ENCODE measurements at regions not wholly inside any gene's neighbourhood (a gene's known extent, or its start where the extent isn't known, plus 50 kb on each side); places are given as distances from the start of the nearest gene placed in this dataset.

DNA sequence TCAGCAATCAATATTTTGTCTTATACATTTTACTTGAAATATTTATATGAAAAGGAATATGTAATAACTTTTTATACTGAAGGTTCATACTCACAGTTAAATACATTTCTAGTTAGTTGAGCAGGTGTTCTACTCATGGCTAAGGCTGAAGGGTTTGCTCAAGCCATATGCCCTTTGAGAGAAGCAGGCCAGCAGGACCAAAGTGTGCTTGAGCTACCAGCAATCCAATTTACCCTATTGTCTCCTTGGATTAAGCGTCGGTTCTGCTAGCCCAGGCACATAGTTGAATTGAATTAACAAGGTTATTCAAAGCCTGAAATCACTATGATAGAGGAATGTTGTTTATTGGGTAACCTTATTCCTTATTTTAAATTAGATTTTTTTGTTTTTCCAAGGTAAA is 151.5 kb upstream of the BACE2 start:
- H3K4me2 ChIP-seq (ENCODE audit: low read length): no peak overlapping the region
- no peaks in the 10 kb centered on the region for H3K4me1 ChIP-seq (ENCODE audit: control insufficient read depth, insufficient read depth, low read length)
- H3K4me3 ChIP-seq (ENCODE audit: low read length): no peak overlapping the region
- H3K27me3 ChIP-seq (ENCODE audit: control insufficient read depth, insufficient read depth, low read length): no peaks in the 10 kb centered on the region
- no peak overlapping the region for H3K9ac ChIP-seq (ENCODE audit: low read depth, low read length)
- no peaks in the 10 kb centered on the region for H3K36me3 ChIP-seq (ENCODE audit: insufficient read depth, low read length)
- no peaks in the 10 kb centered on the region for H3K9me3 ChIP-seq (replicated peaks; ENCODE audit: low read length)

DNA sequence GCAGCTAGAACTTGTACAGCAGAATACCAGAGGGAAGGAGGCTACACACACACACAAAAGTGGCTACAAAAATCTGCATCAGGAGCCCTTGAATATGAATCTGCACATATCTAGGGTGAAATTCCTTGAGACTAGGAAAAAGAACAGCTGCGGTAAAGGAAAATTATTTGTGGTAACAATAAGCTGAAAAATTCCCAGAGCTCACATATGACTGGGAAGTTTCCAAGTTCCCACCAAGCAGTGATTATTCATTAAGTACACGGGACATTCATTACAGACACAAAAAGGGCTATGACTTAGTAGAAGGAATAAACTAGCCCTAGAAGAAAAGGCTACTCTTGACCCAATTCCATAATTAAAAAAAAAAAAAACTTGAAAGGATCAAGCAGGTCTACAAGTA is 149.5 kb upstream of the BACE2 start:
- Histone ChIP-seq H3K9me3 (replicated peaks; ENCODE audit: low read length) (peaks cover 5% of the 10 kb centered on the region), H3K9ac (ENCODE audit: low read depth, low read length) (no peak overlapping the region), H3K4me3 (ENCODE audit: low read length) (no peak overlapping the region), H3K4me2 (ENCODE audit: low read length) (no peak overlapping the region), H3K4me1 (ENCODE audit: control insufficient read depth, insufficient read depth, low read length) (no peaks in the 10 kb centered on the region), H3K27me3 (ENCODE audit: control insufficient read depth, insufficient read depth, low read length) (no peaks in the 10 kb centered on the region), H3K36me3 (ENCODE audit: insufficient read depth, low read length) (no peaks in the 10 kb centered on the region)

DNA sequence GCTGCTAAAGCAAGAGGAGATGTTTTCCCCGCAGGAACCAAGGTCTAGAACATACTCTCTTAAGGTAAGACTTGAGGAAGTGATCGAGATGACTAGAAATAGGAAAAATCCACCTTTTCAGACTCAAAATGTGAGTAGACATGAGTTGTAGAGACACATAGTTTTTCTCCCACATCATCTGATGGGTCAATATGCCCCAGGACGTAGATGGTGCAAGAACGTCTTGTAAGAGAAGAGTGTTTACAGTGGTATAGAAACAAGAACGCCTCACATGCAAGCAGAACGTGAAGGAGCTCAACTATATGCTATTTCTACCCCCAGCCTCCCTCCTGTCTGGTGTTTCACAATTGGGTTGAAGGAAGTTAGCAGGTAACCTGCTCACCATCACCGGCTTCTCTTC is 144.0 kb upstream of the BACE2 start:
- Histone ChIP-seq H3K36me3 (ENCODE audit: insufficient read depth, low read length) (no peaks in the 10 kb centered on the region), H3K9me3 (replicated peaks; ENCODE audit: low read length) (peaks cover 5% of the 10 kb centered on the region), H3K4me3 (ENCODE audit: low read length) (no peak overlapping the region), H3K9ac (ENCODE audit: low read depth, low read length) (no peak overlapping the region), H3K4me2 (ENCODE audit: low read length) (no peak overlapping the region), H3K4me1 (ENCODE audit: control insufficient read depth, insufficient read depth, low read length) (no peaks in the 10 kb centered on the region), H3K27me3 (ENCODE audit: control insufficient read depth, insufficient read depth, low read length) (no peaks in the 10 kb centered on the region)

DNA sequence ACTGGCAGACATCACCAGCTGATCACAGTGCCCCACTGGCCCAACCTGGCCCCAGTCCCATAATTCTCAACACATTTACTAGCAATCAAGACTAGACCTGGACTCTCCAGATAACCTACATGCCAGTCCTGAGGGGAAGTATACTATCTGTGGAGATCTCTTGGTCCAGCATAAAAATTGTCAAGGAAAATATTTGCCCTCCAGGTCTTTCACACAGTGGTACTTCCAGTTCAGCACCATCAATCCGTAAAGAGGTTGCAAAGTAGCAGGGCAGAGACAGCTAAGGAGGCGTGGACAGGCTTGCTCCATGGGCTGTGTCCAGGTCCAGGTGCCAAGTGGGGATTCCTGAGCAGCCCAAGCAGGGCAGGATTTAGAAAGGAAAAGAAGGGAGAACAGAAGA is 143.6 kb upstream of the BACE2 start:
- no peaks in the 10 kb centered on the region for H3K4me1 ChIP-seq (ENCODE audit: control insufficient read depth, insufficient read depth, low read length)
- peaks cover 5% of the 10 kb centered on the region for H3K9me3 ChIP-seq (replicated peaks; ENCODE audit: low read length)
- no peak overlapping the region for H3K4me3 ChIP-seq (ENCODE audit: low read length)
- no peak overlapping the region for H3K9ac ChIP-seq (ENCODE audit: low read depth, low read length)
- no peaks in the 10 kb centered on the region for H3K27me3 ChIP-seq (ENCODE audit: control insufficient read depth, insufficient read depth, low read length)
- no peak overlapping the region for H3K4me2 ChIP-seq (ENCODE audit: low read length)
- H3K36me3 ChIP-seq (ENCODE audit: insufficient read depth, low read length): no peaks in the 10 kb centered on the region

DNA sequence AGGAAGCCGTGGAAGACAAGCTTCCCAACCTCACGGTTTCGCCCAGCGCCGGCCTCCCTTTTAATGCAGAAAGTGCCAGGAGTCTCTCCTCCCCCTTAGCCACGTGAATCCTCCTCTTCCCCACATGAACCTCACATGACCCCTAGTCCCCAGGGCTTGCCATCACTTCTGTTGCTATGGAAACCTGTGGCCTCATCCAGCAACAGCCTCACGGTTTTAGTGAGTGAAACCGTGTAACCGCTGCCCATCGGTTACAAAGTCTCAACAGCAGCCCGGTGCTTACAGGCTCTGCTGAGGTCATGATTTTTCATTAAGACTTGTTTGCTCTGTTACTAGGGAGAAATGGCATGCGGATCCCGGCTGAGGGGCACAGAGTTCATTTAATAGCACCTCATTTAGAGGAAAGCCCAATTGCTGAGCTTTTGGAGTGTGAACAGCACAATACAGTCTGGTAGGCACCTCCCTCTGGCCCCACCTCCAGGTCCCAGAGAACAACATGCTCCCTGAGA is 143.2 kb upstream of the BACE2 start:
- no peak overlapping the region for H3K4me2 ChIP-seq (ENCODE audit: low read length)
- H3K36me3 ChIP-seq (ENCODE audit: insufficient read depth, low read length): no peaks in the 10 kb centered on the region
- no peaks in the 10 kb centered on the region for H3K4me1 ChIP-seq (ENCODE audit: control insufficient read depth, insufficient read depth, low read length)
- no peaks in the 10 kb centered on the region for H3K27me3 ChIP-seq (ENCODE audit: control insufficient read depth, insufficient read depth, low read length)
- H3K4me3 ChIP-seq (ENCODE audit: low read length): no peak overlapping the region
- no peak overlapping the region for H3K9ac ChIP-seq (ENCODE audit: low read depth, low read length)
- H3K9me3 ChIP-seq (replicated peaks; ENCODE audit: low read length): peaks cover 5% of the 10 kb centered on the region

DNA sequence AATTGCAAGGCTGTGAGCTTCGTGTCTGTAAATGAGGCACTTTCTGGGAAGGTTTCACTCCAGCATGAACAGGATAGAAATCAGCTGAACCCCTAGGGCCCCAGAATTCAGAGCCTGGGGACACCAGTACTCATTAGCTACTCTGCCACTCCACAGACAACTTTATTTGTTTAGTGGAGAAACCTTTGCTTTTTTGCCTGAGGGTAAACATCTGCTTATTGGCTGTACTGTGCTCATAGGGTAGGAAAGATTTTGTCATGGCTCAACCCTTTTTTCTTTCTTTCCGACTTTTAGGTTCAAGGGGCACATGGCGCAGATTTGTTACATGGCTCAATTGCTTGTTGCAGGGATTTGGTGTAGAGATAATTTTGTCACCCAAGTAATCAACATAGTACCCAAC is 138.4 kb upstream of the BACE2 start:
- H3K4me3 ChIP-seq (ENCODE audit: low read length): no peak overlapping the region
- no peaks in the 10 kb centered on the region for H3K4me1 ChIP-seq (ENCODE audit: control insufficient read depth, insufficient read depth, low read length)
- H3K4me2 ChIP-seq (ENCODE audit: low read length): no peak overlapping the region
- no peaks in the 10 kb centered on the region for H3K9me3 ChIP-seq (replicated peaks; ENCODE audit: low read length)
- no peak overlapping the region for H3K9ac ChIP-seq (ENCODE audit: low read depth, low read length)
- no peaks in the 10 kb centered on the region for H3K36me3 ChIP-seq (ENCODE audit: insufficient read depth, low read length)
- H3K27me3 ChIP-seq (ENCODE audit: control insufficient read depth, insufficient read depth, low read length): no peaks in the 10 kb centered on the region

DNA sequence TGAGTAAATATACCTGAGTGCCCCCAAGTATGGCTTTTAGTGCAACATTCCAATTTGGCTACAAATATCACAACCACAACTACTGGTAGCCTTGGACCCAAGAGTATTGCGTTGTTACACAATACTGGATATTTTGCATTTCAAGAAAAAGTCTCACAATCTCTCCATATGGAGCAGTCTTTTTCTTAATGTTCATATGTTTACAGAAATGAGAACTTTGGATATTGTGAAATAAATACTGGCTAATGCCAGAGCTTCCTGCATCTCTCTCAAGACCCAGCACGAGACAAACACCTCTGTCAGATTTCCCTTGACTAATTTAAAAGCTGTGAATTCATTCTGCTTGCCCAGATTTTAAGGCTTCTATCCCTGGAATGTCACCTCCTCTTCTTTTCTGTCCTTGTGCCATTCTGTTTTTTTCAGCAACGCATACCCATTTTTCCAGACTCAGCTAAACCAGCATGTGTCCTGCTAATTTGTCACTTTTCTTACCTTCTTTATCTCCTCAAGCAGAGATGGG is 136.2 kb upstream of the BACE2 start:
- Histone ChIP-seq H3K4me3 (ENCODE audit: low read length) (no peak overlapping the region), H3K4me2 (ENCODE audit: low read length) (no peak overlapping the region), H3K27me3 (ENCODE audit: control insufficient read depth, insufficient read depth, low read length) (no peaks in the 10 kb centered on the region), H3K9ac (ENCODE audit: low read depth, low read length) (no peak overlapping the region), H3K4me1 (ENCODE audit: control insufficient read depth, insufficient read depth, low read length) (no peaks in the 10 kb centered on the region), H3K36me3 (ENCODE audit: insufficient read depth, low read length) (no peaks in the 10 kb centered on the region), H3K9me3 (replicated peaks; ENCODE audit: low read length) (no peaks in the 10 kb centered on the region)

DNA sequence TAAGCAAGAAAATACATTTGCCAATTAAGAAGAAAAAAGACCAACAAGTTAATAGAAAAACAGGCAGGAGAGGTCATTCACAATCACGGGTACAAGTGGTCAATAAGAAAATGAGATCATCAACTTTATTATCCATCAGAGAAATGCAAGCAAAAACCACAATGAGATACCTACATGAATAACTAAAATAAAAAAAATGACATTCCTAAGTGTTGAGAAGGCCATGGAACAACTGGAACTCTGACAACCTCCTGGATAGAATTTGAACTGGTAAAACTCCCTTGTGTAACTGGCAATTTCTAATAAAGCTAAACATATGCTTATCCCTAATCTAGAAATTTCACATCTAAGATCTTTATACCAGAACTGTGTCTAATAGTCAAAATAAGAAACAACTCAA is 135.4 kb upstream of the BACE2 start:
- H3K36me3 ChIP-seq (ENCODE audit: insufficient read depth, low read length): no peaks in the 10 kb centered on the region
- no peak overlapping the region for H3K4me2 ChIP-seq (ENCODE audit: low read length)
- H3K4me3 ChIP-seq (ENCODE audit: low read length): no peak overlapping the region
- H3K9me3 ChIP-seq (replicated peaks; ENCODE audit: low read length): peaks cover 3% of the 10 kb centered on the region
- H3K27me3 ChIP-seq (ENCODE audit: control insufficient read depth, insufficient read depth, low read length): no peaks in the 10 kb centered on the region
- no peak overlapping the region for H3K9ac ChIP-seq (ENCODE audit: low read depth, low read length)
- H3K4me1 ChIP-seq (ENCODE audit: control insufficient read depth, insufficient read depth, low read length): no peaks in the 10 kb centered on the region

DNA sequence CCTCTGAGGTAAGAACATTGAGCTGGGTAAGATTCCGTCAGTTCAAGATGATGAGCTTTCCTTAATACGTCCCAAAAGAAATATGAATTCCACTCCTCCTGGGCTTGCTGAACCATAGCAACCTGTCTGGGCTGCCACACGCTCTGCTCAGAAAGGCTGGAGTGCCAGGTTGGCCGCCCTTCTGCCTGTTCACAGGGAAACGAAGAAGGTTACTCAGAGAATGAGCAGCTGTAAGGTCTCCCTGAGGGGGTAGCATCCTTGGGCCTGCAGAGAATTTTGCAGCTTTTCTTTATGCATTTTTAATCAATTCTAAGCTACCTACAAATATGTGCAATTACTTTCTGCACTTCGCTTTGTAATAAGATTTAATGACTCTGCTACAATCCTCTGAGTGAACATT is 130.7 kb upstream of the BACE2 start:
- H3K36me3 ChIP-seq (ENCODE audit: insufficient read depth, low read length): no peaks in the 10 kb centered on the region
- no peaks in the 10 kb centered on the region for H3K27me3 ChIP-seq (ENCODE audit: control insufficient read depth, insufficient read depth, low read length)
- H3K9me3 ChIP-seq (replicated peaks; ENCODE audit: low read length): peaks cover 5% of the 10 kb centered on the region
- no peak overlapping the region for H3K4me2 ChIP-seq (ENCODE audit: low read length)
- H3K4me3 ChIP-seq (ENCODE audit: low read length): no peak overlapping the region
- no peak overlapping the region for H3K9ac ChIP-seq (ENCODE audit: low read depth, low read length)
- no peaks in the 10 kb centered on the region for H3K4me1 ChIP-seq (ENCODE audit: control insufficient read depth, insufficient read depth, low read length)

DNA sequence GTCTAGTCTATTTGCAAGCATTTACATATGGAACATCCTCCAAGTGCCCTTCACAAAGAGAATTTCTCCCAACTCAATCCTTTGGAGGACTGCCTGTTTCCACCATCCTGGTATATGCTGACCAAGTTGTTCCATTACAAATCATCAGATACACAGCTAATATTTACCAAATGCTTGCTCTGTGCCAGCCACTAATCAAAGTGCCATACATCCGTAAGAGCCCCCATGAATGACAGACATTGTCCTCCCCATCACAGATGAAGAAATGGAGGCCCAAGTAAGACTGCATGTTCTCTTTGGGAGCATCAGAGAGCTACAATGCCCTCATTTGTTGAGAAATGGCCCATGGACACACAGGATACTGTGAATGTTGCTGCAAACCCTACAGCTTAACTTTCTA is 130.0 kb upstream of the BACE2 start:
- no peaks in the 10 kb centered on the region for H3K4me1 ChIP-seq (ENCODE audit: control insufficient read depth, insufficient read depth, low read length)
- H3K4me3 ChIP-seq (ENCODE audit: low read length): no peak overlapping the region
- no peaks in the 10 kb centered on the region for H3K27me3 ChIP-seq (ENCODE audit: control insufficient read depth, insufficient read depth, low read length)
- H3K4me2 ChIP-seq (ENCODE audit: low read length): no peak overlapping the region
- peaks cover 5% of the 10 kb centered on the region for H3K9me3 ChIP-seq (replicated peaks; ENCODE audit: low read length)
- H3K36me3 ChIP-seq (ENCODE audit: insufficient read depth, low read length): no peaks in the 10 kb centered on the region
- H3K9ac ChIP-seq (ENCODE audit: low read depth, low read length): no peak overlapping the region

DNA sequence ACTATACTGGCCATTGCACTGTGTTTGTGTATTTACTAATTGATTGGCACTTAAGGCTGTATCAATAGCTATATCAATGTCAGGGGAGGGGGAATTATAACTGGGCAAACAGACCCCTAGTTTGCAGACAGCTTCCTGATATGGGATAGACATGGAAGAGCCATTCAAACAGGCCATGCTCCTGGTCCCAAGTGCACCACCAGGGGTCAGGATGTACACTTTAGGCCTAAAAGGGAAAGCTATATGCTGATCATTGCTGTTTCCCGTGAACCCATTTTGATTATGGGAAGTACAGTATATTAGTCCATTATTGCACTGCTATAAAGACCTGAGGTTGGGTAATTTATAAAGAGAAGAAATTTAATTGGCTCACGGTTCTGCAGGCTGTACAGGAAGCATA is 124.9 kb upstream of the BACE2 start:
- no peak overlapping the region for H3K4me3 ChIP-seq (ENCODE audit: low read length)
- H3K9me3 ChIP-seq (replicated peaks; ENCODE audit: low read length): peaks cover 6% of the 10 kb centered on the region
- H3K4me2 ChIP-seq (ENCODE audit: low read length): no peak overlapping the region
- no peaks in the 10 kb centered on the region for H3K27me3 ChIP-seq (ENCODE audit: control insufficient read depth, insufficient read depth, low read length)
- H3K9ac ChIP-seq (ENCODE audit: low read depth, low read length): no peak overlapping the region
- H3K36me3 ChIP-seq (ENCODE audit: insufficient read depth, low read length): no peaks in the 10 kb centered on the region
- H3K4me1 ChIP-seq (ENCODE audit: control insufficient read depth, insufficient read depth, low read length): no peaks in the 10 kb centered on the region

DNA sequence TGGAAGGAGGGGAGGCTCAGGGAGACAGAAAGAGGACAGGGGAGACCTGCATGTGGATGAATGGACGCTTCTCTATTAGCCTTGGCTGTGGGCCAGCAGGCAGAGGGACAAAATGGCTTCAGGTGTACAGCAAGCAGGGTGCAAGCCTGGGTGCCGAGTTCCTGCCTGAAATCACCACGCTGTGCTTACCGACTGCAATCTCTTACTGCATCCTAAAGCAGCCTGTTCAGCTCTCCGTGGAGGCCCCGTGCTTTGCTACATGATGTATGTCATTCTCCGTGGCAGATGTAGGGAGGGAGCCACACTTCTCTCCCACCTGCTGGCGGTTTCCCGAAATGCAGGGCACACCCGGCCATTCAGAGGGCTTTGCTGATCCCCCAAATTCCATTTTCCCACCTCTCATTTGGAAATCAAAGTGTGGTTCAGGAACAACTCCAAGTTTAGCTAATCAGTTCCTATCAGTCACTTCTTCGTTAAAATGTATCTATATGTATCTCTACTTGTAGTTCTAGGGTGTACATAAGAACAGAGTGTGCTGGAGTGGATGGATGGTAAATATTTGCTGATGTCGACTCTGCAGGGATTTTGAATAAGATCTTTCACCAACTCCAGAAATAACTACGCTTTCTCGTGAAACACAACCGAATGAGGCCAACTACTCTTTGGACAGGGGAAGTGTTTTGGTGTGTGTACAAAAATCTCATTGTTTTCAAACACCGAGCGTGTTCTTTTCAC is 122.3 kb upstream of the BACE2 start:
- no peak overlapping the region for H3K4me2 ChIP-seq (ENCODE audit: low read length)
- H3K9ac ChIP-seq (ENCODE audit: low read depth, low read length): no peak overlapping the region
- H3K4me1 ChIP-seq (ENCODE audit: control insufficient read depth, insufficient read depth, low read length): no peaks in the 10 kb centered on the region
- no peaks in the 10 kb centered on the region for H3K36me3 ChIP-seq (ENCODE audit: insufficient read depth, low read length)
- no peaks in the 10 kb centered on the region for H3K27me3 ChIP-seq (ENCODE audit: control insufficient read depth, insufficient read depth, low read length)
- no peak overlapping the region for H3K4me3 ChIP-seq (ENCODE audit: low read length)
- peaks cover 7% of the 10 kb centered on the region for H3K9me3 ChIP-seq (replicated peaks; ENCODE audit: low read length)

Measured in skeletal muscle satellite cell (primary cell).